ENCODE measurements at regions not wholly inside any gene's neighbourhood (a gene's known extent, or its start where the extent isn't known, plus 50 kb on each side); places are given as distances from the start of the nearest gene placed in this dataset.
"Not testable (repeated sequence)": the region's sequence is repeated elsewhere in the genome, so short reads cannot be mapped to it uniquely, and the experiment has no call there.

- TF ChIP-seq CTCF (IDR thresholded peaks at IDR 0.05): no peak
- no peak overlapping the region for H3K27ac ChIP-seq
These were observed 111.9 kb downstream of the HAUS1 start for GRCh38 chr18:46215902-46216723.

GRCh38 chr18:46220116-46220515 lies 115.9 kb downstream of the HAUS1 start:
- TF ChIP-seq ZFX (IDR thresholded peaks at IDR 0.05; ENCODE audit: borderline replicate concordance) (no peak), CTCF (IDR thresholded peaks at IDR 0.05) (no peak)
- H3K27ac ChIP-seq: no peak overlapping the region

- no peak overlapping the region for H3K27ac ChIP-seq
- no peak for TF ChIP-seq CTCF (IDR thresholded peaks at IDR 0.05)
- TF ChIP-seq ZFX (IDR thresholded peaks at IDR 0.05; ENCODE audit: borderline replicate concordance): no peak
These were observed 117.9 kb downstream of the HAUS1 start for GRCh38 chr18:46222093-46222492.

GRCh38 chr18:46222710-46223360 lies 118.7 kb downstream of the HAUS1 start:
- H3K27ac ChIP-seq: no peak overlapping the region

GRCh38 chr18:46224181-46224775 lies 120.1 kb downstream of the HAUS1 start:
- TF ChIP-seq ZFX (IDR thresholded peaks at IDR 0.05; ENCODE audit: borderline replicate concordance) (no peak), CTCF (IDR thresholded peaks at IDR 0.05) (no peak)
- H3K27ac ChIP-seq: no peak overlapping the region

More at GRCh38 chr18:46222710-46223360, 118.7 kb downstream of the HAUS1 start:
- no peak for TF ChIP-seq CTCF (IDR thresholded peaks at IDR 0.05)
- TF ChIP-seq ZFX (IDR thresholded peaks at IDR 0.05; ENCODE audit: borderline replicate concordance): no peak

- TF ChIP-seq CTCF (IDR thresholded peaks at IDR 0.05) (no peak), ZFX (IDR thresholded peaks at IDR 0.05; ENCODE audit: borderline replicate concordance) (no peak)
- H3K27ac ChIP-seq: no peak overlapping the region
These were observed 122.3 kb downstream of the HAUS1 start for GRCh38 chr18:46226461-46226860.

- H3K27ac ChIP-seq: not testable (repeated sequence)
These were observed 125.5 kb downstream of the HAUS1 start for GRCh38 chr18:46229641-46230040.

All from 22Rv1 (cell line).